Activated CD8-positive, alpha-beta memory T cell treated with anti-CD3 and anti-CD28 coated beads for 24 hours (primary cell): ENCODE measurements at regions not wholly inside any gene's neighbourhood (a gene's known extent, or its start where the extent isn't known, plus 50 kb on each side); places are given as distances from the start of the nearest gene placed in this dataset.

ENCODE experiments used
- DNase-seq: peaks from one replicate; pipeline ENCODE4 v3.0.0-alpha.2; 2020

DNA sequence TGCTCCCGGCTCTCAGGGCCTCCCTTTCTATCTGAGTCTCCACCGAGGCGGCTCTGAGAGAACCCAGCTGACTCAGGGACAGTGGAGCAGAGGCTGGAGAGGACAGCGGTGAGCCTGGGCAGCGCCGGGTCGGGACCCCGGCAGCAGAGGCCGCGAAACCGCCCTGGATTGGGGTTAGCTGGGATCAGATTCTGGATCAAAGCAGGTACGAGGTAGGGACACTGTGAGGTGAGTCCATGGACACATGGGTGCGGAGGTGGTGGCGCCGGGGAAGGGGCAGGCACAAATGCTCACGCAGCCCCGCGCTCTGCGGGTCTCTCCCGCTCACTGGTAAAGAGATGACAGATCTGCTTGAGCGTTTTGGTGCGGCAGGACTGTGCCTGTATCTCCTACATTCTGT is 146.4 kb upstream of the GGTLC1 start:
- no peak for DNase-seq

DNA sequence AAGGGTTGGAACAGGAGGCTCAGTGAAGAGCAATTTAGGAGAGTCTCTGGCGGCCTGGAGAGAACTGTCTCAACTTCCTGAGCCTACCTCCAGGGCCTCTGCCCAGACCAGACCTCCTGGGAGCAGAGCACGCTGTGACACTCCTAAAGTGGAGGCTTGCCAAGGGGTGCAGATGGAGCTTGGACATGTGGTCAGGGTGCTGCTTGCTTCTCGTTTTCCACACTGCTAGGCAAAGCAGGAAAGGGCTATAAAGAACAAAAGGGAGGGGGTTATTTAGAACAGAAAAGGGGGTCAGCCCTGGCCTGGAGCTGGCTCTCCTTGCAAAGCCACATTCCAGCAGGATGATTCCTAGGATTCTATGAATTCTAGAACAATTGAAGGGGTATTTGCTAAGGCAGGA is 145.7 kb upstream of the GGTLC1 start:
- DNase-seq: no peak

DNA sequence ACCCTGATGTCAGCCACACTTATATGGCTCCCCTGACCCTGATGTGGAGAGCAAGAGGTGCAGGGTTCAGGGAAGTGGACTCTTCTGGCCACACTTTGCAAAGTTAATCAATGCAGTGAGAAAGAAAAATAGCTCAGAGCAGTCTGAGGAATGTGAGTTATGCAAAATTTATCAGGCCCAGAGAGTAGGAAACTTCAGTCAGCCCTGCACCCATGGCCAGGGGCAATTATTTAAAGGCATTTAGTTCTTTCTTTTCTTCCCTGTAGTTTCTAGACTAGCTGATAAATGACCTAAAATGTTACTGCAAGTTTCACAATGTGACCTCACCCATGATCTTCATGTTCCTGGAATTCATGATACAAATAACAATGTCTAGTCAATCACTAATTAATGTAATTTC is 143.7 kb upstream of the GGTLC1 start:
- DNase-seq: no peak

DNA sequence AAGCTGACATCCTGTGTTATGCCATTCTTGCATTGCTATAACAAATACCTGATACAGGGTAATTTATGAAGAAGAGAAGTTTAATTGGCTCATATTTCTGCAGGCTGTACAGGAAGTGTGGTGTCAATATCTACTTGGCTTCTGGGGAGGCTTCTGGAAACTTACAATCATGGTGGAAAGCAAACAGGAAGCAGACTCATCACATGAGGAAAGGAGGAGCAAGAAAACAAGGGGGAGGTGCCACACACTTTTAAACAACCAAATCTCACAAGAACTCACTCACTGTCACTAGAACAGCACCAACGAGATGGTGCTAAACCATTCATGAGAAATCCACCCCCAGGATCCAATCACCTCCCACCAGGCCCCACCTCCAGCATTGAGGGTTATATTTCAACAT is 143.1 kb upstream of the GGTLC1 start:
- DNase-seq: no peak

DNA sequence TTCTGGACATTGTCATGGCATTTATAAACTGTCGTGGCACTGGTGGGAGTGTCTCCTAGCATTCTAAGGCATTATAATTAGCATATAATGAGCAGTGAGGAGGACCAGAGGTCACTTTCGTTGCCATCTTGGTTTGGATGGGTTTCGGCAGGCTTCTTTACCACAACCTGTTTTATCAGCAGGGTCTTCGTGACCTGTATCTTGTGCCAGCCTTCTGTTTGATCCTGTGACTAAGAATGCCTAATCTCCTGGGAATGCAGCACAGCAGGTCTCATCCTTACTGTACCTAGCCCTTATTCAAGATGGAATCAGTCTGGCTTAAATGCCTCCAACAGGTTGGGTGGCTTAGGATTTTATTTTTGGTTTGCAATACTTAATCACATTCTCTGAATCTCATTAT is 142.7 kb upstream of the GGTLC1 start:
- no peak for DNase-seq

DNA sequence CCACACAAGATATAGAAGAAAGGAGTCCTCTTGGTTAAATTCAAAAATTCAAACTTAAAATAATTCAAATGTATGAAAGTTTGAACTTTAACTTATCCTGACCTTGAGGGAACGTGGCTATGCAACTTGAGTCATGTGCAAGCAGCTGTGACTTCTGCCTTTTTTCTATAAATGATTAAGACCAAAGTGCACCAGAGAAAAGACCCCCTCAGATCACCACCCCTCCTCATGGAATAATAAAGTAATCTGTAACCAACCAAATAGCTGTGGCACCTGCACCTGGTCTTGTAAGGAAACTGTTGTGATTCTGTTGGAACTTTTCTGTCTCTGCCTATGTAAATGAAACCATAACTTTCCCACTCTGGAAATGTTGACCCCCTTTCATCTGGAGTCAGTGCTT is 141.1 kb upstream of the GGTLC1 start:
- DNase-seq: no peak

DNA sequence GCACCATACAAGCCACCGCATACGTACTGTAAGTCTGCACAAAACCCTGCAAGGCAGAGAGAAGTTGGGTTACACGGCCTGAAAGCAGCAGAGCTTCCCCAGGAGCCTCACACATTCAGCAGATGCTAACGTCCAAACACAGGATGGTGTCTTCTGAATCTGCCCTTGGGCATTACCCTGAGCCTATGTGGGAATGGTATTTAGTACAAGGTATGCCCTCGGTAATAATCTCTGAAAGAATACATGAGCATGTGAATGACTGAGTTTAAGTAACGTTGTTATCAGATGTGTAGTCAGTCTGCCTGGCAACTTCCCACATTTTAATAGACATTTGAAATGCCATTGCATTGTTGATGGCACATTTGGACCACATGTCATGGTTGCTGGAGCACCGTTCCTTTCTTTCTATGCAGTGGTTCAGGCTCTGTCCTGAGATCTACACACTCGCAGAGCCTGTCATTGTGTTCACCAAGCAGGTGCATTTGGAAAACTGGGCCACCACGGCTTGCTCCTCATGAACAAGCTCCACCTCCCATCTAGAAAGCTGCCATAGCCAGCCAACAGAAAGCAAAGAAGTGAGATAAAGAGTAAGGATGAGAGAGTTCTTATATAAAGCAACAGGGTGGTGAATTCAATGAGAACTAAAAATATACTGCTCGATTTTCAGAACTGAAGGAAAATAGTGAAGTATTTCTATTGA is 136.5 kb upstream of the GGTLC1 start:
- no peak for DNase-seq

DNA sequence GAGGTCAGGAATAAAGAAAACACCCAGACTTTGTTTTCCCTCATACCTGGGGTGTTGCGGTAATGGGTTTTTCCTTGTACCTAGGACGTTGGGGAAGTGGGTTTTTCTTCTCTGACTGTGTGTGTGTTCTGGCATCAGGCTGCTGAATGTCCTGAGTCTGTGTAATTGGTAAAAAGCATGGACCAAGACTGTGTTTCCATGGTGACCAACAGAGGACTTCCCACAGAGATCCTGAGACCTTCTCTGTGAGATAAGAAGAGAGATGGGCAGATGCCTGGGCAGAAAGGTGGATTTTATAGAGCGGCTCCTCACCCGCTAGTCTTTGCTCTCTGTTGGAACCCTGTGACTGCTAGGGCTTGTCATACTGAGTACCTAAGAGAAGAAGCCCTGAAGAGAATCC is 135.4 kb upstream of the GGTLC1 start:
- DNase-seq: no peak

DNA sequence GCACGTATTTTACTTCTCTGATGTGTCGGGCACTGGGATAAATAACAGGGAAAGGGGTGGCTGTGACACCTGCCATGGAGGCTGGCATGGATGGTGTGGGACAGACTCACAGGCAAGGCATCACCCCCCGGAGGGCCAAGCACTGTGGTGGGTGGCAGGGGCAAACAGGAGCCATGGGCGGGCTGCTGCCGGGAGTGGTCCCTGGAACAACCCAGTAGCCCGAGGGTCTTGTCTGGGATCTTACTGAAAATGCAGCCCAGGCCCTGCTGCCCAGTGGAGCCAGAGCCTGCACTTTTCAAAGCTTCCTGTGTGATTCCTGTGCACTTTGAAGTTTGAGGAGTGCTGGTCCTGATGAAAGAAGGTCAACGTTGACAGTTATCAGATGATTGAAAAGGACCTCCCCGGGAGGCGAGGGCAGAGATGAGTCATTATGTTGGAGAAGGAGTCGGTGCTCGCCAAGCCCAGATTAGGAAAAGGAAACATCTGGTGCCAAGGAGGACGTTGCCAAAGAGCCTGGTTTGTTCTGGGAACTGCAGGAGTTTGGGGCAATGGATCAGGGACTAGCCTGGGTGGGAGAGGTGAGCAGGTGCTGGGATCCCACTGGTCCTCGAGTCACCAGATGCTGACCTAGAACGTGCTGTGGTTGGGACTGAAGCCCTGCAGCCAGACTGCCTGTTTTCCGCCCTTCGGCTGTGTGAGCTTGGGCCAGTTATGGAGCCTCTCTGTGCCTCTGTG is 130.0 kb upstream of the GGTLC1 start:
- no peak for DNase-seq

DNA sequence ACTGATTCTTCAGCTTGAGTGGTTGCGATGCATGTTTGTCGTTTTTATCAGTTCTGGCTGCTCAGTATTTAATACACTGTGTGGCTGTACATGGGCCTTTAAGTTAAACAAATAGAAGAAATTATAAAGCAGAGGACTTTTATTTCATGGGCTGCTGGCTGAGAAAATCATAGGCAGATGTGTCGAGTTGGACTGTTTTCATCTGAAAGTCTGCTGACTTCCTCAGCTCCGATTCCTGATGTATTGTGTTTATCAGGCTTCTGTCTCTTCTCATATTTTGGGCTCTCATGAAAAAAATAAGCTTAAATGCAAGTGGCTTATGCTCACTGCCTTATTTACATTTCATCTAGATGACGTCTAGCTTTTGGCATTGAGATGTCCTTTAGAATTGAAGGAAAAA is 129.5 kb upstream of the GGTLC1 start:
- no peak for DNase-seq

DNA sequence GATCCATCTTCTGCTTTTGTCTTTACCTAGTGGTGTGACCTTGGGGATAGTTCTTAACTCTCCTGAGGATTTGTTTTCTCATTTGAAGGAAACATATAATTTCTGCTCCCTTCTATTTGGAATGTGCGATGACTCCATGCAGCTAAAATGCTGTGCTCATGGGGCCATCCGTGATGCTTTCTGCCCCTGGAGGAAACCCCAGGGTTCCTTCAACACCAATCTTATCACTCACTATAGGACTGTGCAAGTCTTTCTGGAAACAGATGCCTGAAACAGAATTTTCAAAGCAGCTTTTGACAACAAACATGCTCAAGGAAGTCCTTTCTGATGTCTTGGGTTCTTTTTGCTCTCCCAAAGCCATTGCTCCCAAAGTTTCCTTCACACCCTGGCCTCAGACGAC is 128.8 kb upstream of the GGTLC1 start:
- DNase-seq: no peak

DNA sequence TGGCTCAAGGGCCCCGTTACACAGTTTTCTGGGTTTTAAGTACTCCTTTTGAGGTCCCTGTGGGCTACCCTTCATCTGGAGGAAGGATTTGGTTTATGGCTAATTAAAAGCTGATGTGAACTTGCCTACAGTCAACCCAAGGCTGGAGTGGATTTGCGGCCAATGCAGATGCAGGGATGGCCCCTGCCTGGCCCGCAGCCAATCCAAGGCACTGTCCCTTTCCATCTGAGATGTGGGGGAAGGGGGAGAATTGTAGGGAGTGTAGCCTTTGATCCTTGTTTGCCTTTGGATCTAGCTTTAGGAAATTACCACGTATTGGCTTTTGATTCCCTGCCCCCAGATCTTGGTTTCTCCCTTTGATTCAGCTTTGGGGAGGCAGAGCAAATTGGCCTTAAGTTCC is 128.0 kb upstream of the GGTLC1 start:
- no peak for DNase-seq

DNA sequence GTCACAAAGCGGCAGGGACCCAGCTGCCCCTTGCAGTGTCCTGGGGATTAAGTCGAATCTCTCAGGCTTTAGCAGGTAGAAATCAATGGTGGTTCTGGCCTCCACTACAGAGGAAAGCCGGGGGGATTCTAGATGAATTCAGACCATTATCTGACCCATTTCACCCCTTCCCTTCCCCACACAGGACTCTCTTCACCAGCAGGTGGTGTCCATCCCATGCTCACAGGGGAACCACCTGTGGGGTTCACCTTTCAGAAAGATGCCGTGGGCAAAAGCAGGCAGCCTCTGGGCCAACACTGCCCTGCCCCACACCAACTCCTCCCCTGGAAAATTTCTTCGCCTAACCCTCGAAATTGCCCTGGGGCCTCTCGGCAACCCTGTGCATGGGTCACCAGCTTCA is 123.8 kb upstream of the GGTLC1 start:
- no peak for DNase-seq

DNA sequence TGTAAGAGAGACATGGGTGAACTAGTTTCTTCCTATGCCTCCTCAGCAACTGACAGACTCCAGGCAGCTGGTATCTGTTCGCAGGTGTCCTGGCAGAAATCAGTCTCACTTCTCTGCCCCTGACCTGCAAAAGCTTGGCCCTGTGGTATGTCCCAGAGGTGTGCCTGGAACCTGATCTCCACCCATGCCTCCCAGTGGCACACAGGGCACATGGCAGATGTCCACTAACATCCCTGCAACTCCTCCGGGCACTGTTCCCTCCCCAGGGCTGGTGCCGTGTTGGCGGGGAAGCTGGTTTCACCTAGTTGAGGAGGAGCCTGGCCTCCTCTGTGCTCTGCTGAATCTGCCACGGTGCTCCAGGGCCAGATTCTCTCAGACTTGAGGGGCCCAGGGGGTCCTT is 123.3 kb upstream of the GGTLC1 start:
- DNase-seq: no peak

DNA sequence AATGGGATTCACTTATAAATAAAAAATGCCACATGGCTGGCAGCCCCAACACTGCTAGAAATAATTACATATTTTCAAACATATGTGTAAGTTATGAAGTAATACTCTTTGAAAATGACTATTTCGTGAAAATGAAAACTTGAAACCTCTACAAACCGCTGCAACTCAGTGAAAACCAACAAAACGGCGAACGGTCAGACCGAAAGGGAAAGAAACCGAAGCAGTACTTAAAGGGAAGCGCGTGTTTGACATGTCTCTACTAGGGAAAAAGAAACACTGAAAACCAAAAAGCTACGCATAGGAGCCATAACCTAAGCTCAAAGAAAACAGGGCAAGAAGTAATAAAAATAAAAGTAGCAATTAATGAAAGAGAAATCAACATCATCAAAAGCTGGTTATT is 121.0 kb upstream of the GGTLC1 start:
- DNase-seq: no peak

DNA sequence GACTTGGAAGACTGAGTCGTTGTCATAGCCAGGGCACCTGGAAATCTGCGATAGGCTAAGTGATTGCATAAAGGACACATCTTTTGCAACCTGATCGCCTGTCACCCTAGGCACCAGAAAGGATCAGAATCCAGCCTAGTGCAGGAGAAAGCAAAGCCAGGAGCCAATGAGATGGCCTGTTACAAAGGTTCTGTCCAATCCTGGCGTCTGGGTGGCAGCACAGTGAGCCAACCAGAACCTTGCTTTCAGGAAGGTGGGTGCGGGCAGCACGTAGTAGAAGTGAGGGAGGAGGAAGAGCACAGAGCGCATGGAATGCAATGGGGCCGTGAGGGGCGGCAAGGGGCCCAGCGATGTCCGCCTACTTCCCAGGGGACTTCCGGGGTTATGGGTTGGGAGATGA is 120.4 kb upstream of the GGTLC1 start:
- DNase-seq: no peak

DNA sequence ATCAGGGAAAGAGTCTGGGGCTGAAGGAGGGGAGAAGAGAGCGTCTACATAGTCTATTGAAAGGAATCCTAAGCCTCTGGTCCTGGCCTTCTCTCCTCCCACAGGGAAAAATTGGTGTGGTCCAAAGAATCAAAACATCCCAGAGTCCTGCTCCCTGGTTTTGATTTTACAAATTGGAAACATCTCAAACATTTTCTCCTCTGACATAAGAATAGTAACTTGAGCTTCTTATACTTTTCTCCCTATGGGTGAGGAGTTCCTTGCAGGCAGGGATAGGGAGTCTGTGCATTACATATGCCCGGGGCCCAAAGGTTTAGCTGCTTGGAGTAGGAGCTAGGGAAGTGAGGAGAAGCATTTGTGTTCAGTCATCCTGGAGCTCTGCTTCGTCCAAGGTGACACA is 120.0 kb upstream of the GGTLC1 start:
- DNase-seq: no peak

DNA sequence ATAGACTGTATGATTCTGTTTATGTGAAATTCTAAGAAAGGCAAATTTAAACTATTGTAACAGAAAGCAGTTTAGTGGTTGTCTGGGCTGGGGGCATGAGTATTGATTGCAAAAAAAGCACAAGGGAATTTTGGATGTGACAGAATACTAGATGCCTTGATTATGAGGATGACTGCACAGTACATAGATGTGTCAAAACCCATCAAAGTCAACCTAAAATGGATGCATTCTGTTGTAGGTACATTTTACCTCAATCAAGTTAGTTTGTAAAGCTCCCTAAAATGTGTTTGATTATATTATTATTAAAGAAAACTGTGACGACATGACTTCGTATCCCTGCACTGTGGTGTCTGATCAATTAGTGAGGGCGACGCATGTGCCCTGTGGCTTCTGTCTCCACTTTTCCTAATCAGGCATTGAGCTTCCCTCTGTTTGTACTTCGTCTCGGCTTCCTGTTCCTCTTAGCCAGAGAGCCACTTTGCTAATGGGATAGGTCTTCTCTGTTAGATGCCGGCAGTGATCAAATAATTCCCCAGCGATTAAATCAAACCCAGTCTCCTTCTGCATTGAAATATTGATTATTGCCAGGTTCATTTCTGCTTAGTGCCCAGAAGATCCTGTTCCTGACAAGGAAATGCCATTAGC is 118.3 kb upstream of the GGTLC1 start:
- DNase-seq: no peak

DNA sequence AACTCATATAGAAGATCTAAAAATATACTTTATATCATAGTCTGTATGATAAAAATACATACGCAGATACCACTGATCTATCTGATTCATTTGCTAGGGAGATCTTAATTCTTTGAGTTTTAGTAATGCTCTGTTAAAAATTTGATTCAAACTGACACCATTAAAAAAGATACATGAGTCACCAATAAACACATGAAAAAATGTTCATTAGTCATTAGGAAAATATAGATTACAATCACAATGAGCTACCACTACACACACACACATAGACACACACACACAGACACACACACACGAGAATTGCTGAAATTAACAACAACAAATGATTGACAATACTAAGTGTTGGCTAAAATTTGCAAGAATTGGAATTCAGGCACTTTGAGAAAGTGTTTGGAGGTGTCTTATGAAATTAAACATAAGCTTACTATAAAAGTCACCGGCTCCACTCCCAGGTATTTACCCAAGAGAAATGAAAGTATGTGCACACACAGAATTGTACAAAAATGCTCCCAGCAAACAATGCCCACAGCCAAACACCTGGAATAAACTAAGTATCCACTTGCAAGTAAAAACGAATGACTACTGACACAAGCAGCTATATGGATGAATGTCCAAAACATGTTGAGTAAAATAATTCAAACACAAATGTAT is 117.7 kb upstream of the GGTLC1 start:
- no peak for DNase-seq

DNA sequence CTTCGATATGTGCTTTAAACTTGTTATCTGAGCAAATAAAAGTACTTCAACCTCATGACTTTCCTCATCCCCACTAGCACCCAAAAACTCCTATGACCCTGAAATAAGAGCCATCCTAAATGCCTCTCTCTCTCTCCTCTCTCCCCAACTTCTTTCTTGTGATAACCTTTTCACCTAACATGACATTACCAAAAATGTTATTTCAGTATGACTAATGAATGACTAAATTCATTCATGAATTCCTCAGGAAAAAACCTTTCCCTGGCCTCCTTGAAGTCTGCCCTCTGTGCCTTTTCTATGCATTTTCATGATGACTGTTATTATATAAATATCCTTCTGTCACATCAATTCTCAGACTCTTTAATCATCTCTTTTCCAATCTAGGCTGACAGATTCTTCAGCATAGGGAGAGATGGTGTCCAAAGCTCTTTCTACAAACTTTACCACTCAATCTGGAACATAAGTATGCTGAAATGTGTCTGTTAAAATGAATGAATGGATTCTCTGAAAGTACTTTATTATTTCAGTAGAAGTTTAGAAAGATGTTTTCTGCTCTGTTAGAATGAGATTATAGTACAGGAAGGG is 114.3 kb upstream of the GGTLC1 start:
- DNase-seq: no peak

DNA sequence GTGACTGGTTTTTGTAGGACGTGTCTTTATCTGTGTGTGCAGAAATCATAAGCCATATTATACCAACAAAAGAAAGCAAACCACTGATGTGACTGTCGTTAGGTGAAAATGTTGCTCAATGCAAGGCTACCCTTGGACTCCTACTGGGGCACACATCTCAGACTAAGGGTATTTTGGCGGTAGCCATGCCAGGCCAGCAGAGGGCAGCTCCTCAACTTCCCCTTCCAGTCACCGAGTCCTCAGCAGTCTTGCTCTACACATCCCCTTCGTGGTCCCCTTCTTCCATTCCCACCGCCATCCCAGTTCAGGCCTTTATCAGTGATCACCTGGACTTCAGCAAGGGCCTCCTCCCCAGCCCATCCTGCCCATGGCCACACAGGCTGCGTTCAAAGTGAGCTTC is 113.7 kb upstream of the GGTLC1 start:
- no peak for DNase-seq

DNA sequence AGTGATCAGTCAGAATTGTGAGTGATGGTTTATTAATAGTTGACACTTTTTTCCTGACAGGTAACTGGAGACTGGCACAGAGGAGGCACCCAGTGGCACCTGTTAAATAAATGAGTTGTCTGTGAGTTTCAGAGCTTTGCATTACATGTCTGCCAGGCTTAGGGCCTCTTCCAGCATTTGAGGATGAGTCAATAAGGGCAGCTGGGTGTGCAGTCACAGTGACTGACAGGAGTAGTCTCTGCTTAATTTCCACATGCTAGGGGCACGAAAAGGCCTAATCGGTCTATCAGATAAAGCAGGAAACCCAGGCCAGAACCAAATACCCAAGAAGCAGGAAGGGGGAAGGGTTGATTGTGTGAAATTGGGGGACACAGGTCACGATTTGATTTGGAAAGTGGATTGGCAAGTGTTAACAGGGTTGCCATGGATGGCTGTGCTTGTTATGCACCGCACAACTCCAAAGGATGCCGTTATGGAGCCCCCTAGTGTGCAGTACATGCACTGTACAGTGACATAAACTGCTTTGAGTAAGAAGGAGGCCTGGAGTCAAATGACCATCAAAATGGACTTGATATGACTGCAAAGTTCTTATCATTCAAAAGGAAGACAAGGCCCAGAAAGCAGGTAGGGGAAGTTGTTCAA is 111.9 kb upstream of the GGTLC1 start:
- peak; percentile 75 for DNase-seq

DNA sequence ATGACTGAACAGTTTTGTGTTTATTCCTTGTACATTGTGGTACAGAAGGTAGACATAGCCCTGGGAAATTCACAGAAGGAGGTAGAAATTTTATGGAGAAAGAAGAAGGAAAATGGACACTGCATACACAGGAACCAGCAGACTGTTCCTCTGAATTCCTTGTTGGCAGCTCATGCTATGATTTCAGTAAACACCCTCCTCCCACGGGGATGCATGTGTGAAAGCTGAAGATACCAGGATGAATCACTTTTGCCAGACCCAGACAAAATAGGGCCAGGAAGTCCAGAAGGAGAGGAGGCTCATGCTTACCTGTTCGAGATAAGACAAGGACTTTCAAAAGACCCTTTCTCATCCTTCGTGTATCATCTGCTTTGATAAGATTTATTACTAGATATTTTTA is 110.3 kb upstream of the GGTLC1 start:
- DNase-seq: no peak
